ENCODE measurements at regions not wholly inside any gene's neighbourhood (a gene's known extent, or its start where the extent isn't known, plus 50 kb on each side); places are given as distances from the start of the nearest gene placed in this dataset.

DNA sequence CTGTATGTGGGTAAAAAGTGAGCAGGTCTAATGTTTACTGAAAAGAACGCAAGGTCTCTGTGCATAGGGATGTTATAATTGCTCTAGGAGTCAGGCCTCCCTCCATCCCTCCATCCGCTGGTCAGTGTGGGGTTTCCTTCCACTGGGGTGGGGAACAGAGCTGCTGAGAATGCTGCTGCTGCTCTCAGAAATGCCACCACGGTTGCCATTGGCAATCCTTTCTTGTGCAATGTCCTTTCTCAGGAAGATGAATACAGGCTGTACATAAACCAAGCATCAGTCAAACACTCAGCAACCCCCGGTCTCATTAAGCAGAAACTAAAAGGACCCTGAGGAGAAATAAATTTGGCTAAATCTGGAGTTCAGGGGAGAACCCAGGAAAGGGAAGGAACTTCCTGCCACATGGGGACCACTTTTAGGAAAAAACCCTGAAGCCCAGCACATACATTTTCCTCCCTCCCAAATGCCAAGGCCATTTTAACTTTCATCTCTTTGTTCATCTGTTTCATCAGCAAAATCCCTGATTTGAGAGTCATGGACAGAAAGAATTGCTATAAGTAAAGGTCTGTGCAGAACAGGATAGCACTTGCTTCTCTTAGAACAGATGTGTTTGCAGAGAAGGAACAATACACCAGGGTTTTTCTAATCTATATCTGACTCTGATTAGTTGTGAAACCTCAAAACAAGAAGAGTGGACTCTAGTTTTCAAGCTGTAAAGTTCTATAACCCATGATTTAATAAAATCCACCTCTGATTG lies 70.4 kb upstream of the SLC1A3 start:
- no peak overlapping the region for H3K9ac ChIP-seq (ENCODE audit: control insufficient read depth, extremely low read depth, insufficient read depth, low read length)
- DNase-seq (ENCODE audit: low read depth, low spot score) (no peak), FAIRE-seq (peak; percentile 36)
- no peaks in the 10 kb centered on the region for H3K36me3 ChIP-seq (ENCODE audit: control insufficient read depth in 2 of 2, extremely low read depth in 1 of 2, insufficient read depth in 2 of 2, low read length in 2 of 2)
- H3K27ac ChIP-seq (ENCODE audit: control insufficient read depth, insufficient read depth, low read length): no peak overlapping the region
- dilution Hi-C loops (cut with MboI; ENCODE audit: extremely low pct_ligation_motif_present, low sequenced_read_pairs): no loop called here
- no peaks in the 10 kb centered on the region for H4K20me1 ChIP-seq (ENCODE audit: control insufficient read depth, extremely low read depth, insufficient read depth, low read length)
- H3K4me2 ChIP-seq (ENCODE audit: control insufficient read depth, extremely low read depth, insufficient read depth, low read depth, low read length): no peak overlapping the region
- no peaks in the 10 kb centered on the region for H3K79me2 ChIP-seq (ENCODE audit: control insufficient read depth, insufficient read depth, low read length)
- no peaks in the 10 kb centered on the region for H3K27me3 ChIP-seq (ENCODE audit: control insufficient read depth, extremely low read depth, insufficient read depth, low read length)
- TF ChIP-seq, protein P1, sequence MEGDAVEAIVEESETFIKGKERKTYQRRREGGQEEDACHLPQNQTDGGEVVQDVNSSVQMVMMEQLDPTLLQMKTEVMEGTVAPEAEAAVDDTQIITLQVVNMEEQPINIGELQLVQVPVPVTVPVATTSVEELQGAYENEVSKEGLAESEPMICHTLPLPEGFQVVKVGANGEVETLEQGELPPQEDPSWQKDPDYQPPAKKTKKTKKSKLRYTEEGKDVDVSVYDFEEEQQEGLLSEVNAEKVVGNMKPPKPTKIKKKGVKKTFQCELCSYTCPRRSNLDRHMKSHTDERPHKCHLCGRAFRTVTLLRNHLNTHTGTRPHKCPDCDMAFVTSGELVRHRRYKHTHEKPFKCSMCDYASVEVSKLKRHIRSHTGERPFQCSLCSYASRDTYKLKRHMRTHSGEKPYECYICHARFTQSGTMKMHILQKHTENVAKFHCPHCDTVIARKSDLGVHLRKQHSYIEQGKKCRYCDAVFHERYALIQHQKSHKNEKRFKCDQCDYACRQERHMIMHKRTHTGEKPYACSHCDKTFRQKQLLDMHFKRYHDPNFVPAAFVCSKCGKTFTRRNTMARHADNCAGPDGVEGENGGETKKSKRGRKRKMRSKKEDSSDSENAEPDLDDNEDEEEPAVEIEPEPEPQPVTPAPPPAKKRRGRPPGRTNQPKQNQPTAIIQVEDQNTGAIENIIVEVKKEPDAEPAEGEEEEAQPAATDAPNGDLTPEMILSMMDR (optimal IDR thresholded peaks at IDR 0.05 in 1 of 3, IDR thresholded peaks at IDR 0.05 in 1 of 3, conservative IDR thresholded peaks at IDR 0.05 in 1 of 3; ENCODE audit: extremely low read depth in 1 of 3, insufficient read depth in 2 of 3, low read length in 3 of 3): no peak
- no peak for TF ChIP-seq EZH2 (IDR thresholded peaks at IDR 0.05; ENCODE audit: low read length)
- H2AFZ ChIP-seq (ENCODE audit: control insufficient read depth, low read length): no peak overlapping the region
- no peak overlapping the region for H3K4me3 ChIP-seq (ENCODE audit: control insufficient read depth in 2 of 3, extremely low read depth in 1 of 3, insufficient read depth in 2 of 3, low read depth in 1 of 3, low read length in 3 of 3)
- no peaks in the 10 kb centered on the region for H3K9me3 ChIP-seq (ENCODE audit: control insufficient read depth, low read depth, low read length)
- H3K9me1 ChIP-seq (ENCODE audit: control insufficient read depth, extremely low read depth, insufficient read depth, low read length): no peaks in the 10 kb centered on the region
- peaks cover 7% of the 10 kb centered on the region for H3K4me1 ChIP-seq (ENCODE audit: control insufficient read depth, extremely low read depth, insufficient read depth, low read length)

GRCh38 chr5:36536616-36537005 lies 69.8 kb upstream of the SLC1A3 start:
- no peak for FAIRE-seq
- no peaks in the 10 kb centered on the region for H3K9me3 ChIP-seq (ENCODE audit: control insufficient read depth, low read depth, low read length)
- DNase-seq (ENCODE audit: low read depth, low spot score): no peak
- no peak overlapping the region for H3K27ac ChIP-seq (ENCODE audit: control insufficient read depth, insufficient read depth, low read length)
- no peak overlapping the region for H3K4me3 ChIP-seq (ENCODE audit: control insufficient read depth in 2 of 3, extremely low read depth in 1 of 3, insufficient read depth in 2 of 3, low read depth in 1 of 3, low read length in 3 of 3)
- no peak overlapping the region for H3K9ac ChIP-seq (ENCODE audit: control insufficient read depth, extremely low read depth, insufficient read depth, low read length)
- no peak for TF ChIP-seq EZH2 (IDR thresholded peaks at IDR 0.05; ENCODE audit: low read length)
- TF ChIP-seq, protein P1 (optimal IDR thresholded peaks at IDR 0.05 in 1 of 3, IDR thresholded peaks at IDR 0.05 in 1 of 3, conservative IDR thresholded peaks at IDR 0.05 in 1 of 3; ENCODE audit: extremely low read depth in 1 of 3, insufficient read depth in 2 of 3, low read length in 3 of 3): no peak
- H2AFZ ChIP-seq (ENCODE audit: control insufficient read depth, low read length): no peak overlapping the region
- peaks cover 7% of the 10 kb centered on the region for H3K4me1 ChIP-seq (ENCODE audit: control insufficient read depth, extremely low read depth, insufficient read depth, low read length)
- H3K27me3 ChIP-seq (ENCODE audit: control insufficient read depth, extremely low read depth, insufficient read depth, low read length): no peaks in the 10 kb centered on the region
- no peaks in the 10 kb centered on the region for H4K20me1 ChIP-seq (ENCODE audit: control insufficient read depth, extremely low read depth, insufficient read depth, low read length)
- H3K9me1 ChIP-seq (ENCODE audit: control insufficient read depth, extremely low read depth, insufficient read depth, low read length): no peaks in the 10 kb centered on the region
- no peaks in the 10 kb centered on the region for H3K79me2 ChIP-seq (ENCODE audit: control insufficient read depth, insufficient read depth, low read length)
- H3K36me3 ChIP-seq (ENCODE audit: control insufficient read depth in 2 of 2, extremely low read depth in 1 of 2, insufficient read depth in 2 of 2, low read length in 2 of 2): no peaks in the 10 kb centered on the region
- no peak overlapping the region for H3K4me2 ChIP-seq (ENCODE audit: control insufficient read depth, extremely low read depth, insufficient read depth, low read depth, low read length)
- dilution Hi-C loops (cut with MboI; ENCODE audit: extremely low pct_ligation_motif_present, low sequenced_read_pairs): no loop called here

All from keratinocyte (primary cell).